ENCODE measurements at regions not wholly inside any gene's neighbourhood (a gene's known extent, or its start where the extent isn't known, plus 50 kb on each side); places are given as distances from the start of the nearest gene placed in this dataset.

DNA sequence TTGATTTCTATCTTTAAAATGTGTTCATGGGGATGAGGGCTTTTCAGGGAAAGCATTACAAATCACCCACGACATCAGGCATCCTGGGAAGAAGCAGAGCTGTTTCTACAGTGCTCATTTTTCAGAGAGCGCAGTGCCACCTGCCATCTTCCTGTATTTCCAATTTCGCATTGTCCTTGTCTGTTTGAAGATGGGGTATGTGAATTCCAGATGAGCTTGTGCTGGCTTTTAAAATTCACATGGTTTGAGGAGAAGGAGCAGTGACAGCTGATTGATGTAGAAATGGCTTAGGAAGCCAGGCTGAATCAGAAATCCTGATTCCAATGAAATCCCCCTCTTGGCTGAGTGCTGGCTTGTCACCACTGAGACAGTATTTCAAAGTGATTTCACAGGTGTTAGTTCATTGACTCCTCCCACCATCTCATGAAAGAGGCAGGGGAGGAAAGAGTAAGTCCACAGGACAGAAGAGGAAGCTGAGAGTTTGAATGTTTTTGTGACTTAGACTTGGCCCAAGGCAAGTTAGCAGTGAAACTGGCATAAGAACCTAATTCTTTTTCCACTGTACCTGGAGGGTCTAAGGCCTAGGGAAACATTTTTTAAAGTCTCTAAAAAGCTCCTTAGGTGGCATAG is 344.6 kb upstream of the C11orf87 start:
- TF ChIP-seq YY1 (IDR thresholded peaks at IDR 0.05; ENCODE audit: extremely low read depth, insufficient replicate concordance, low read depth, low read length) (no peak), EZH2 (IDR thresholded peaks at IDR 0.05) (no peak), RAD21 (IDR thresholded peaks at IDR 0.05; ENCODE audit: low read depth) (no peak), FOSL1 (IDR thresholded peaks at IDR 0.05; ENCODE audit: low read depth) (no peak), EZH2phosphoT487 (IDR thresholded peaks at IDR 0.05; ENCODE audit: borderline replicate concordance) (no peak), ZFX (IDR thresholded peaks at IDR 0.05) (no peak), REST (IDR thresholded peaks at IDR 0.05; ENCODE audit: low read depth) (no peak), POLR2A (IDR thresholded peaks at IDR 0.05; ENCODE audit: borderline replicate concordance, extremely low read depth, insufficient read depth, insufficient read length) (no peak), POLR2AphosphoS5 (IDR thresholded peaks at IDR 0.05; ENCODE audit: low read depth, low read length) (no peak), ZBTB33 (IDR thresholded peaks at IDR 0.05; ENCODE audit: extremely low read depth, insufficient replicate concordance, low read length) (no peak), EGR1 (IDR thresholded peaks at IDR 0.05; ENCODE audit: low read depth) (no peak), ZNF274 (IDR thresholded peaks at IDR 0.05; ENCODE audit: low read depth, low read length) (no peak), MAX (IDR thresholded peaks at IDR 0.05) (no peak)
- TF ChIP-seq, protein P1, sequence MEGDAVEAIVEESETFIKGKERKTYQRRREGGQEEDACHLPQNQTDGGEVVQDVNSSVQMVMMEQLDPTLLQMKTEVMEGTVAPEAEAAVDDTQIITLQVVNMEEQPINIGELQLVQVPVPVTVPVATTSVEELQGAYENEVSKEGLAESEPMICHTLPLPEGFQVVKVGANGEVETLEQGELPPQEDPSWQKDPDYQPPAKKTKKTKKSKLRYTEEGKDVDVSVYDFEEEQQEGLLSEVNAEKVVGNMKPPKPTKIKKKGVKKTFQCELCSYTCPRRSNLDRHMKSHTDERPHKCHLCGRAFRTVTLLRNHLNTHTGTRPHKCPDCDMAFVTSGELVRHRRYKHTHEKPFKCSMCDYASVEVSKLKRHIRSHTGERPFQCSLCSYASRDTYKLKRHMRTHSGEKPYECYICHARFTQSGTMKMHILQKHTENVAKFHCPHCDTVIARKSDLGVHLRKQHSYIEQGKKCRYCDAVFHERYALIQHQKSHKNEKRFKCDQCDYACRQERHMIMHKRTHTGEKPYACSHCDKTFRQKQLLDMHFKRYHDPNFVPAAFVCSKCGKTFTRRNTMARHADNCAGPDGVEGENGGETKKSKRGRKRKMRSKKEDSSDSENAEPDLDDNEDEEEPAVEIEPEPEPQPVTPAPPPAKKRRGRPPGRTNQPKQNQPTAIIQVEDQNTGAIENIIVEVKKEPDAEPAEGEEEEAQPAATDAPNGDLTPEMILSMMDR (IDR thresholded peaks at IDR 0.05 in 2 of 3, conservative IDR thresholded peaks at IDR 0.05 in 1 of 3; ENCODE audit: borderline replicate concordance in 1 of 3, insufficient read depth in 1 of 3, low read depth in 2 of 3, low read length in 2 of 3) = no peak
